OCI-LY7 (cell line): ENCODE measurements at regions not wholly inside any gene's neighbourhood (a gene's known extent, or its start where the extent isn't known, plus 50 kb on each side); places are given as distances from the start of the nearest gene placed in this dataset.

Experiments
- CTCF ChIP-seq: fragments of 200-600 bp; sonication (generic); conservative IDR thresholded peaks from 2 replicates; pipeline ENCODE4 v1.5.1; 2014; ENCODE audit warnings: mild to moderate bottlenecking, antibody characterized with exemption, low read length, moderate library complexity, mixed read lengths
- EZH2phosphoT487 ChIP-seq: fragments of 200-600 bp; sonication (generic); IDR thresholded peaks from 2 replicates; pipeline ENCODE4 v1.6.1; 2018; ENCODE audit warnings: low read depth, borderline replicate concordance, mild to moderate bottlenecking, mixed run types, antibody characterized with exemption, low read length, moderate library complexity, mixed read lengths

GRCh38 chr2:67727623-67728022, 330.5 kb downstream of the ETAA1 start:
- TF ChIP-seq CTCF (no peak), EZH2phosphoT487 (no peak)
